ENCODE measurements at regions not wholly inside any gene's neighbourhood (a gene's known extent, or its start where the extent isn't known, plus 50 kb on each side); places are given as distances from the start of the nearest gene placed in this dataset.

GRCh38 chr10:101287183-101287996, 58.1 kb upstream of the LBX1 start:
- intact Hi-C loops (cut with micrococcal nuclease; ENCODE audit: unreplicated experiment) (loop anchor here (5.0 kb wide), 1 partner anchor 155 kb away; no protein-coding TSS in a partner anchor), in situ Hi-C loops (cut with HindIII; ENCODE audit: extremely low pct_ligation_motif_present, low pct_unique_long_range_greater_than_20kb) (no loop called here)
- H3K4me1 ChIP-seq (ENCODE audit: insufficient read depth, low read length): peaks cover 14% of the 10 kb centered on the region
- 25% methylated on average over 14 of the region's 18 CpGs for WGBS (ENCODE audit: low lambda C conversion rate)
- no peaks in the 10 kb centered on the region for H3K79me2 ChIP-seq (ENCODE audit: insufficient read depth, low read length)
- H2AFZ ChIP-seq (ENCODE audit: low read length): no peak overlapping the region
- CTCF ChIA-PET (ENCODE audit: low intra/inter-chr PET ratio, low total read pairs): interaction anchor here (1.6 kb wide), 1 partner anchor 155 kb away, joined by 12 read pairs; no protein-coding TSS in a partner anchor
- FAIRE-seq: no peak
- POLR2A ChIA-PET: no interaction called here
- no peak overlapping the region for H3K4me3 ChIP-seq (replicated peaks in 1 of 3; ENCODE audit: insufficient read depth in 1 of 3, low read depth in 2 of 3, low read length in 3 of 3)
- no peaks in the 10 kb centered on the region for H3K9me3 ChIP-seq (ENCODE audit: low read length)
- no peak for DNase-seq (ENCODE audit: low spot score)
- no peaks in the 10 kb centered on the region for H4K20me1 ChIP-seq (ENCODE audit: insufficient read depth, low read length)
- no TSS peak for BruUV-seq (replicated peaks)
- no peak for TF ChIP-seq TEAD3 (CRISPR knock-in tag; optimal IDR thresholded peaks at IDR 0.05; ENCODE audit: borderline replicate concordance)
- peak; percentile 51 for TF ChIP-seq ZMYM3 (CRISPR knock-in tag; IDR thresholded peaks at IDR 0.05)
- TF ChIP-seq ZNF768 (CRISPR knock-in tag; IDR thresholded peaks at IDR 0.05): peak; percentile 83; the same call in 1 of the 2 replicates
- no peak for TF ChIP-seq IKZF1 (IDR thresholded peaks at IDR 0.05)
- no peak for TF ChIP-seq ZNF101 (CRISPR knock-in tag; IDR thresholded peaks at IDR 0.05; ENCODE audit: borderline replicate concordance, low read depth)
- H3K9ac ChIP-seq (ENCODE audit: insufficient read depth, low read depth, low read length): no peak overlapping the region
- peak overlapping the region; percentile 29; the same call in 1 of the 2 replicates for H3K4me2 ChIP-seq (ENCODE audit: low read depth, low read length)
- no peak for ATAC-seq
- H3K27ac ChIP-seq (ENCODE audit: extremely low read length, insufficient read depth, low read length): no peak overlapping the region
- H3K36me3 ChIP-seq (replicated peaks in 1 of 2; ENCODE audit: control insufficient read depth in 1 of 2, insufficient read depth in 2 of 2, low read length in 2 of 2): no peaks in the 10 kb centered on the region
- peaks cover 15 to 82% of the 10 kb centered on the region in 2 experiments; a peak in 4 of 5 replicates for H3K27me3 ChIP-seq (ENCODE audit: control insufficient read depth in 1 of 2, insufficient read depth in 2 of 2, low read length in 2 of 2)

- H4K20me1 ChIP-seq (ENCODE audit: insufficient read depth, low read length): no peaks in the 10 kb centered on the region
- CTCF ChIA-PET (ENCODE audit: low intra/inter-chr PET ratio, low total read pairs): interaction anchor here (1.6 kb wide), 1 partner anchor 154 kb away, joined by 12 read pairs; no protein-coding TSS in a partner anchor
- BruUV-seq (replicated peaks): no TSS peak
- WGBS (ENCODE audit: low lambda C conversion rate): 15% methylated on average over 2 of the region's 6 CpGs
- H3K79me2 ChIP-seq (ENCODE audit: insufficient read depth, low read length): no peaks in the 10 kb centered on the region
- H3K4me2 ChIP-seq (ENCODE audit: low read depth, low read length): peak overlapping the region; percentile 29; the same call in 1 of the 2 replicates
- no peaks in the 10 kb centered on the region for H3K36me3 ChIP-seq (replicated peaks in 1 of 2; ENCODE audit: control insufficient read depth in 1 of 2, insufficient read depth in 2 of 2, low read length in 2 of 2)
- ATAC-seq (peak; percentile 74), FAIRE-seq (no peak), DNase-seq (ENCODE audit: low spot score) (peak; percentile 50)
- no peak overlapping the region for H2AFZ ChIP-seq (ENCODE audit: low read length)
- intact Hi-C loops (cut with micrococcal nuclease; ENCODE audit: unreplicated experiment): loop anchor here (1.0 to 5.0 kb wide), 2 partner anchors 75 to 154 kb away; no protein-coding TSS in a partner anchor
- no peak overlapping the region for H3K4me3 ChIP-seq (replicated peaks in 1 of 3; ENCODE audit: insufficient read depth in 1 of 3, low read depth in 2 of 3, low read length in 3 of 3)
- in situ Hi-C loops (cut with HindIII; ENCODE audit: extremely low pct_ligation_motif_present, low pct_unique_long_range_greater_than_20kb): no loop called here
- peaks cover 17 to 82% of the 10 kb centered on the region in 2 experiments for H3K27me3 ChIP-seq (ENCODE audit: control insufficient read depth in 1 of 2, insufficient read depth in 2 of 2, low read length in 2 of 2)
- POLR2A ChIA-PET: no interaction called here
- no peaks in the 10 kb centered on the region for H3K9me3 ChIP-seq (ENCODE audit: low read length)
- no peak overlapping the region for H3K9ac ChIP-seq (ENCODE audit: insufficient read depth, low read depth, low read length)
- no peak overlapping the region for H3K27ac ChIP-seq (ENCODE audit: extremely low read length, insufficient read depth, low read length)
- peaks cover 21% of the 10 kb centered on the region for H3K4me1 ChIP-seq (ENCODE audit: insufficient read depth, low read length)
- TF ChIP-seq ADNP (CRISPR knock-in tag; IDR thresholded peaks at IDR 0.05) (no peak), TFAP4 (IDR thresholded peaks at IDR 0.05; ENCODE audit: borderline replicate concordance, low read depth) (peak; percentile 37; the same call in 1 of the 2 replicates), ZMYM4 (CRISPR knock-in tag; IDR thresholded peaks at IDR 0.05) (no peak), ISL2 (CRISPR knock-in tag; IDR thresholded peaks at IDR 0.05) (no peak), MIXL1 (CRISPR knock-in tag; IDR thresholded peaks at IDR 0.05) (no peak), NR2F6 (IDR thresholded peaks at IDR 0.05) (no peak), NR2F6 (CRISPR knock-in tag; IDR thresholded peaks at IDR 0.05) (peak; percentile 37; the same call in 1 of the 2 replicates), ELF3 (CRISPR knock-in tag; IDR thresholded peaks at IDR 0.05) (no peak), SMC3 (IDR thresholded peaks at IDR 0.05; ENCODE audit: low read length) (peak; percentile 57), KDM2A (CRISPR knock-in tag; IDR thresholded peaks at IDR 0.05; ENCODE audit: borderline replicate concordance, low read depth) (peak; percentile 14; the same call in 1 of the 2 replicates), SALL1 (CRISPR knock-in tag; IDR thresholded peaks at IDR 0.05) (peak; percentile 19; the same call in 1 of the 2 replicates), NFATC3 (CRISPR knock-in tag; IDR thresholded peaks at IDR 0.05) (no peak), ZNF652 (CRISPR knock-in tag; IDR thresholded peaks at IDR 0.05; ENCODE audit: borderline replicate concordance, low read depth) (peak; percentile 62; the same call in 1 of the 2 replicates)
- TF ChIP-seq, protein P1, sequence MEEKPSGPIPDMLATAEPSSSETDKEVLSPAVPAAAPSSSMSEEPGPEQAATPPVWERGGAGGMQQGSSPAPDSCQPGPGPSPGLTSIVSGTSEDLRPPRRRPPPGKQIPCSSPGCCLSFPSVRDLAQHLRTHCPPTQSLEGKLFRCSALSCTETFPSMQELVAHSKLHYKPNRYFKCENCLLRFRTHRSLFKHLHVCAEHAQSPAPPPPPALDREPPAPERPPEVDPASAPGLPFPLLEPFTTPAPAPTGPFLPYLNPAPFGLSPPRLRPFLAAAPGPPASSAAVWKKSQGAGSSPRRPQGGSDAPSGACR (CRISPR knock-in tag; IDR thresholded peaks at IDR 0.05): no peak
Measured at GRCh38 chr10:101287997-101288635, 58.9 kb upstream of the LBX1 start.

All from HepG2 (cell line).